Activated CD8-positive, alpha-beta memory T cell treated with anti-CD3 and anti-CD28 coated beads, Interleukin-2, amount 50 U/mL, for 1 hour (primary cell): ENCODE measurements at regions not wholly inside any gene's neighbourhood (a gene's known extent, or its start where the extent isn't known, plus 50 kb on each side); places are given as distances from the start of the nearest gene placed in this dataset.

Experiments
- DNase-seq: peaks from one replicate; pipeline ENCODE4 v3.0.0-alpha.2; 2020; ENCODE audit errors: extremely low read depth

DNA sequence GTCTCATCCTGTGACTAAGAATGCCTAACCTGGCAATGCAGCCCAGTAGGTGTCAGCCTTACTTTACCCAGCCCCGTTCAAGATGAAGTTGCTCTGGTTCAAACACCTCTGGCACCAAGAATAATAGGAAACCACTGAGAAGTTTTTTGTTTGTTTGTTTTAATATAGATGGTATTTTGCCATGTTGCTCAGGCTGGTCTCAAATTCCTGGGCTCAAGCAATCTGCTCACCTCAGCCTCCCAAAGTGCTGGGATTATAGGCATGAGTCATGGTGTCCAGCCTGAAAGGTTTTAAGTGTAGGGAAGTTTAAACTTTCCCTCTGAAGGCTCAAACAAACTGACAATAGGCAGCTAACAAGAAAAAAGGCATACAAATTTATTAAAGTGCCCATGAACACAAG is 51.2 kb upstream of the ABCC4 start:
- no peak for DNase-seq

GRCh38 chr13:95354156-95354555 is 52.9 kb upstream of the ABCC4 start:
- DNase-seq: no peak

GRCh38 chr13:95354680-95355487 is 53.6 kb upstream of the ABCC4 start:
- no peak for DNase-seq

- DNase-seq: no peak
Measured at GRCh38 chr13:95355494-95355893, 54.2 kb upstream of the ABCC4 start.

DNA sequence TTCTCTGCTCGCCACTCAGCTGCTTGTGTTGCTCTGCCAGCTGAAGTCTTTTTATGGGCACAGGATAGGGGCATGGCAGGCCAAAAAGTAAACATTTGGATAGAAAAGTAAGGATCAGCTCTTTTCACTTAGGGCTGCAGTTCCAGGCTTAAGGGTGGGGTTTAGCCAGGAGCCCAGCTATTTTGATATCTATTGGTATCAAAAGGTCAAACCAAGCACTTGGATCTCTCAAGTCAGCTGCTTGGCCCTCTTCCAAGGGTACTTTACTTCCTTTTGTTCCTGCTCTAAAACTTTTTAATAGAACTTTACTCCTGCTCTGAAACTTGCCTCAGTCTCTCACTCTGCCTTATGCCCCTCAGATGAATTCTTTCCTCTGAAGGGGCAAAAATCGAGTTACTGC is 55.7 kb upstream of the ABCC4 start:
- no peak for DNase-seq

- no peak for DNase-seq
Measured at GRCh38 chr13:95357875-95358274, 56.6 kb upstream of the ABCC4 start.

DNA sequence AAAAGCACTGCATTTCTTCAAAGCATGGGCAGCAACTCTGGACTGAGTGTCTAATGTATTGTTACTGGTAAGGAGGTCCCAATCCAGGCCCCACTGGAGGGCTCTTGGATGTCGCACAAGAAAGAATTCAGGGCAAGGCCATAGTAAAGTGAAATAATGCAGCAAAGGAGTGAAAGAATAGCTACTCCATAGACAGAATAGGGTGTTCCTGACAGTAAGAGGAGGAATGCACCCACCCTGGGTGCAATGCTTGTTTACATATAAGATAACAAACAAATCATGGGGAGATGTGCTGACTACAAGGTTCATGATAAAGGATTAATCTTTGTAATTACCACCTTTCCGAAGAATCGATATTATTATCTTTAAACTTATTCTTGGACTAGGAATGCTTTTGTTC is 58.8 kb upstream of the ABCC4 start:
- no peak for DNase-seq

DNA sequence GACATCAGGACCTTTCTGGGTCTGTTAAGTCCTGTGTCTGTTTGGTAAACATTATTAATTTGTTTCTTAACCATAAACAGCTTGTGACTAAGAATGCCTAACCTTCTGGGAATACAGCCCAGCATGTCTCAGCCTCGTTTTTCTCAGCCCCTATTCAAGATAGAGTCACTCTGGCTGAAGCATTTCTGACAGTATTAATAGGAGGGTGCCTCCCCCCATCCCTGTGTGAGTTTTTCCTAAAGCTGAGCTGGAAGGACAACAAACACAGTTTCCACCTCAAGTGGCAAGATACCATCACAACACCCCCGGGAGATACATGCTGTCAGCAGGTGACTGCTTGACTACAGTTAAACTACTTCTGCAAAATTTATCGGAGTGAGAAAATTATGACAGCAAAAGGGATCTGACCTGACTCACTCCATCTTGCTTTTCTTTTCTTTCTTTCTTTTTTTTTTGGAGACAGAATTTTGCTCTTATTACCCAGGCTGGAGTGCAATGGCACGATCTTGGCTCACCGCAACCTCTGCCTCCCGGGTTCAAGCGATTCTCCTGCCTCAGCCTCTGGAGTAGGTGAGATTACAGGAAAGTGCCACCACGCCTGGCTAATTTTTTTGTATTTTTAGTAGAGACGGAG is 59.3 kb upstream of the ABCC4 start:
- no peak for DNase-seq

GRCh38 chr13:95361686-95362085 is 60.4 kb upstream of the ABCC4 start:
- DNase-seq: no peak

- no peak for DNase-seq
Measured at GRCh38 chr13:95362666-95363065, 61.4 kb upstream of the ABCC4 start.

DNA sequence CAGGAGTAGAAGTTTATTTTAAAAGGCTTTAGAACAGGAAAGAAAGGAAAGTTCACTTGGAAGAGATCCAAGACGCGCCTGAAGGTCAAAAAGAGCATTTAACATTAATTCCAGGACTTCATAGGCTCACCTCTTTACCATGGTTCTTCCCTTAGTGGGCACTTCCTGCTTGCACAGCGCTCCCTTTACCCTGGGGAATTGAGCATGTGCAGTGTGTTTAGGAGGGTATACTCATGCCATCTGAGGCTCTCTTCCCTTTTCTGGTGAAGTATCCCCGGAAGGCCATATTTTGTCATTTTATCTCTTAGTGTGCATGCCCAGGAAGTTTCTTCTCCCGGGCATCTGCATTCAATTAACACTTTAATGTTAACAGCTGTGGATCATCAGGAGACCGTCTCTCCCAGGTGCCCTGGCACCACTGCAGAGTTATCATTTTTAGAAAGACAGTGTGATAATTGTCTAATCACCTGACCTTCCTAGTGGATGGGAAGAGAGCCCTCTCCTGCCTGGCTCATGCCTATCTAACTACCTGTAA is 66.1 kb upstream of the ABCC4 start:
- no peak for DNase-seq

DNA sequence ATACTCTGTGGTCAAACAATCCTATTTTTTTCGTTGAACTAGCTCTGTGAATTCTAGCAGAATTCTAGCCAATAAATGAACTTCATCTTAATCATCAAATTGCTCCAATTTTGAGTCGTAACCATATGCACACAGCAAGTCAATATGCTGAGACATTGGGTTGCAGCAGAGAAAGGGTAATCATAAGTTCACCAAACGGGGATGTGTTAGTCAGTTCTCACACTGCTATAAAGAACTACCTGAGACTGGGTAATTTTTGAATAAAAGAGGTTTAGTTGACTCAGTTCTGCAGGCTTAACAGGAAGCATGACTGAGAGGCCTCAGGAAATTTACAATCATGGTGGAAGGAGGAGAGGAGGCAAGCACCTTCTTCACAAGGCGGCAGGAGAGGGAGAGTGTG is 67.7 kb upstream of the ABCC4 start:
- no peak for DNase-seq

DNA sequence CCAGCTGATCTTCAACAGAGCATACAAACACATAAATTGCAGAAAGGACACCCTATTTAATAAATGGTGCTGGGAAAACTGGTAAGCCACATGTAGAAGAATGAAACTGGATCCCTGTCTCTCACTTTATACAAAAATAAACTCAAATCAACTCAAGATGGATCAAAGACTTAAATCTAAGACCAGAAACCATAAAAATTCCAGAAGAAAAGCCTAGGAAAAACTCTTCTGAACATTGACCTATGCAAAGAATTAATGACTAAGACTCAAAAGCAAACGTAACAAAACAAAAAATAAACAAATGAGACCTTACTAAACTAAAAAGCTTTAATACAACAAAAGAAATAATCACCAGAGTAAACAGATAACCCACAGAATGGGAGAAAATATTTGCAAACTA is 74.5 kb upstream of the ABCC4 start:
- DNase-seq: no peak

DNA sequence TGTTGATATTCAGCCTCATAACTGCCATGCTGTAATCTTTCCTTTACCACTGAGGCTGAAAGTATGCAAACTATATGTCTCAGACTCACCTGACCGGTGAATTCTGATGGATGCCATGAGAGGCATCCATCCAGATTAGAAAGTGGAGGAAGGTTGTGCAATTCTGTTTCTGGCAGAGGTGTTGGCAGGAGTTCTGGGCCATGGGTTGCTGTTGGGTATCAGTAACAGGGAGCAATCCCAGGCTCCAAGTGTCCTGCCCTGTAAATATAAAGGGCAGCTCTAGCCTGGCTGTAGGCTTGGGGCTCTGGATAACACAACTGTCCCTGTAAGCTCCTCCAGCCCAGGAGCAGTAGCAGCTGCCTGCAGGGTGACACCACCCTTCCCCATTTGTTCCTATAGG is 77.4 kb upstream of the ABCC4 start:
- DNase-seq: no peak

GRCh38 chr13:95380468-95381211 is 79.4 kb upstream of the ABCC4 start:
- DNase-seq: no peak

DNA sequence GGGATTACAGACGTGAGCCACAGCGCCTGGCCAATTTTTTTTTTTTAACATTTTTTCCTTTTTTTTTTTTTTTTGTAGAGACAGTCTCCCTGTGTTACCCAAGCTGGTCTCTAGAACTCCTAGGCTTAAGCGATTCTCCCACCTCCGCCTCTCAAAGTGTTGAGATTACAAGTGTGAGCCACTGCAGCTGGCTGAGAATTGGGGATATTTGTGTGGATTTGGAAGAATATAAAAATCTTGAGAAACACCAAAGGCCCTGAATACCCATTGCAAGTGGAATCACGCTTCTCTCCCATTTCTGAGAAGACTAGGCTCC is 79.9 kb upstream of the ABCC4 start:
- DNase-seq: no peak

DNA sequence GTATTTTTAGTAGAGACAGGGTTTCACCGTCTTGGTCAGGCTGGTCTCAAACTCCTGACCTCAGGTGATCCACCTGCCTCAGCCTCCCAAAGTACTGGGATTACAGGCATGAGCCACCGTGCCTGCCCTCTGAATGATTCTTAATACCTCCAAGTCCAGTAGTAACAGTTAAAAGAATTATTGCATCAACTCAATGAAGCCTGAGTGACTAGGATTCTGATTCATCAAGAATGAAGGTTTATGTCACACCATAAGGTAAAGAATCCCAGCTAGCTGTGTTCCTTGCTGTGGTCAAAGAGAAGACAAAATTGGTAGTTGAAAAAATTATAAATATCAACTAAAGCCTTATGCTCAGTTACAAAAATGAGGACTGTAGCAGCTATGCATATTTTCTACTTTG is 81.2 kb upstream of the ABCC4 start:
- DNase-seq: no peak

DNA sequence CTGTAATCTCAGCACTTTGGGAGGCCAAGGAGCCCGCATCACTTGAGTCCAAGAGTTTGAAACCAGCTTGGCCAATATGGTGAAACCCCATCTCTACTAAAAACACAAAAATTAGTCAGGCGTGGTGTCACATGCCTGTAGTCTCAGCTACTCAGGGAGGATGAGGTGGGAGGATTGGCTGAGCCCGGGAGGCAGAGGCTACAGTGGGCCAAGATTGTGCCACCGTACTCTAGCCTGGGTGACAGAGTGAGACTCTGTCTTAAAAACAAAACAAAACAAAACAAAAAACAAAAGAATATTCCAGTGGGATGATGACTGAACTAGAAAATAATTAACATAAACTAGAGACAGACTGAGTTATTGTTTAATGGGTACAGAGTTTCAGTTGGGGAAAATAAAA is 81.7 kb upstream of the ABCC4 start:
- DNase-seq: no peak

- no peak for DNase-seq
Measured at GRCh38 chr13:95385373-95385772, 84.1 kb upstream of the ABCC4 start.

GRCh38 chr13:95385798-95386197 is 84.5 kb upstream of the ABCC4 start:
- no peak for DNase-seq

DNA sequence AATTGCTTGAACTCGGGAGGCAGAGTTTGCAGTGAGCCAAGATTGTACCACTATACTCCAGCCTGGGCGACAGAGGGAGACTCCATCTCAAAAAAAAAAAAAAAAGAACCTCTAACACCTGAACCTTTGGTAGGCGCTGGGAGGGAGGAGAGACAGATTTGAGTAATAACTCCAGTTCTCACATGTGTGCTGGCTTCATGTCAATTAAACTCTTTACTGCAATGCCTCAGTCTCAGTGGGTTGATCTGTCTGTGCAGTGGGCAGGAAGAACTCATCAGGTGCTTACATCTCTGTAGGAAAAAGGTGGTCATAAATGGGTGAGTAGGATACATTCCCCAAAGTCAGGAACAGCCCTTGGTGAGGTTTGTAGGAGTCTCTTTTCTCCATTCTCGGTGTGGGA is 85.1 kb upstream of the ABCC4 start:
- DNase-seq: no peak

DNA sequence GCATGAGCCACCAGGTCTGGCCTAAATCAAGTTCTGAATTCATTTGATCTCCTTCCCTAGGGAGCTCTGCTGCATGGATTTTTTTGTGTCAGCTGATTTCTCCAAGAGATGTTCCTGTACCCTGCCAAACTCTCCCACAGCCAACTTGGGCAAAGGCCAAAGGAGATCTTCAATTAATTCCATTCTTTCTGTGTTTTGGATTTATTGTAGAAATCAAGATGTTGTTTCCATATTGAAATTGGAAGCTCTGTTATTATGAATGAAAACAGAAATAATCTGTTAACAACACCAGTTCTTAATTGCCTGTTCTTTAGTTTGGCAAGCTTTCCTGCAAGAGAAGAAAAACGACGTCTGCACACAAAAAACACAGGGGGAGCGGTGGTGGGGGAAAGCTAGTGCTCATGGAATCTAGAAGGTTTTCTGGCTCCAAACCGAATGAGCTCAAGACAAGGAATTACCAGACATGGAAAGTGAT is 86.5 kb upstream of the ABCC4 start:
- no peak for DNase-seq
